ENCODE measurements at regions not wholly inside any gene's neighbourhood (a gene's known extent, or its start where the extent isn't known, plus 50 kb on each side); places are given as distances from the start of the nearest gene placed in this dataset.

DNA sequence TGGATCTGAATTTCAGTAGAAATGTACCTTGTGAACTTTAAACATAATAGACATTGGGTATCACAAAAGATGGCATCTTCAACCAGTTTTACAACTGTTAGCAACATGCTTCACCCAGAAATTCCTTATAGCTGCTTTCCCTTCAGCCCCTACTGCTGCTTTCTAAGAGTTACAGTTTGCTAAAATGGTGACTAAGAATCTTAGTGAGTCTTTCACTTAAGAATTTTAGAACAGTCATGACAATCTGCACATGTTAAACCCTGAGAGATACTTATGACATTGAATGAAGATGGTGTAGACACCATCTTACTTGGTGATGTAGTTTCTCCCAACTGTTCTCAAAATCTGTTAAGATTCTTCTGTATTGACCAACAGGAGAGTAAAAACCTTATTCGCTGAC, 129.7 kb upstream of the UBE2E1 start:
- no peak for TF ChIP-seq EZH2 (IDR thresholded peaks at IDR 0.05)
- TF ChIP-seq POLR2AphosphoS5 (IDR thresholded peaks at IDR 0.05; ENCODE audit: borderline replicate concordance, low read depth, low read length), result no peak

Measured in SK-N-MC (cell line).